Trophoblast cell (in vitro differentiated cells and primary cell): ENCODE measurements at regions not wholly inside any gene's neighbourhood (a gene's known extent, or its start where the extent isn't known, plus 50 kb on each side); places are given as distances from the start of the nearest gene placed in this dataset.
"Not testable (repeated sequence)": the region's sequence is repeated elsewhere in the genome, so short reads cannot be mapped to it uniquely, and the experiment has no call there.

ENCODE experiments used
- DNase-seq, 2 donors: peaks; one replicate each; pipeline ENCODE4 v3.0.0-alpha.2; 2016
- H2AFZ ChIP-seq: 2 replicates; pipeline ENCODE4 v1.6.1; 2013; ENCODE audit warnings: low read length, moderate library complexity, mild to moderate bottlenecking; ENCODE audit not compliant: insufficient read depth, poor library complexity
- H2AK5ac ChIP-seq: 2 replicates; pipeline ENCODE4 v1.6.1; 2013; ENCODE audit warnings: mild to moderate bottlenecking, low read length
- H2BK120ac ChIP-seq: 2 replicates; pipeline ENCODE4 v1.6.1; 2013; ENCODE audit warnings: low read length, mild to moderate bottlenecking, moderate library complexity; ENCODE audit not compliant: insufficient read depth, poor library complexity
- H2BK12ac ChIP-seq: 2 replicates; pipeline ENCODE4 v1.6.1; 2013; ENCODE audit warnings: mild to moderate bottlenecking, low read length, moderate library complexity
- H2BK5ac ChIP-seq: 2 replicates; pipeline ENCODE4 v1.6.1; 2013; ENCODE audit warnings: low read length, low read depth, moderate library complexity, mild to moderate bottlenecking; ENCODE audit not compliant: poor library complexity
- H3K14ac ChIP-seq: 2 replicates; pipeline ENCODE4 v1.6.1; 2013; ENCODE audit warnings: mild to moderate bottlenecking, low read length
- H3K18ac ChIP-seq: 2 replicates; pipeline ENCODE4 v1.6.1; 2013; ENCODE audit warnings: mild to moderate bottlenecking, low read length
- H3K23ac ChIP-seq: 2 replicates; pipeline ENCODE4 v1.6.1; 2013; ENCODE audit warnings: low read length
- H3K27ac ChIP-seq: 2 replicates; pipeline ENCODE4 v1.5.1; 2013; ENCODE audit warnings: low read depth, mild to moderate bottlenecking, inconsistent platforms, low read length, moderate library complexity
- H3K27me3 ChIP-seq: 2 replicates; pipeline ENCODE4 v1.6.1; 2013; ENCODE audit warnings: inconsistent platforms, mild to moderate bottlenecking, low read length, moderate library complexity; ENCODE audit not compliant: insufficient read depth
- H3K36me3 ChIP-seq, 2 experiments: 1 replicate in 1 of 2; 2 replicates in 1 of 2; pipeline ENCODE4 v1.6.1; 2013; ENCODE audit warnings: low read length in 2 of 2, mild to moderate bottlenecking in 2 of 2, moderate library complexity in 1 of 2; ENCODE audit not compliant: insufficient read depth in 2 of 2, control insufficient read depth in 1 of 2
- H3K4ac ChIP-seq: 2 replicates; pipeline ENCODE4 v1.6.1; 2013; ENCODE audit warnings: low read depth, mild to moderate bottlenecking, low read length, moderate library complexity
- H3K4me1 ChIP-seq, 2 experiments: 1 replicate in 1 of 2; 2 replicates in 1 of 2; pipeline ENCODE4 v1.6.1; 2013; ENCODE audit warnings: low read length in 2 of 2, mild to moderate bottlenecking in 2 of 2, moderate library complexity in 1 of 2; ENCODE audit not compliant: insufficient read depth in 2 of 2, control insufficient read depth in 1 of 2
- H3K4me2 ChIP-seq: 2 replicates; pipeline ENCODE4 v1.6.1; 2013; ENCODE audit warnings: inconsistent platforms, mild to moderate bottlenecking, low read length, moderate library complexity
- H3K4me3 ChIP-seq: 2 replicates; pipeline ENCODE4 v1.5.1; 2013; ENCODE audit warnings: mild to moderate bottlenecking, low read depth, low read length, inconsistent platforms
- H3K79me1 ChIP-seq: one replicate; pipeline ENCODE4 v1.6.1; 2013; ENCODE audit warnings: low read length
- H3K79me2 ChIP-seq: 2 replicates; pipeline ENCODE4 v1.6.1; 2013; ENCODE audit warnings: low read length, mild to moderate bottlenecking; ENCODE audit not compliant: control insufficient read depth, insufficient read depth, poor library complexity
- H3K9ac ChIP-seq: 2 replicates; pipeline ENCODE4 v1.6.1; 2013; ENCODE audit warnings: mild to moderate bottlenecking, low read length
- H3K9me3 ChIP-seq: 2 replicates; pipeline ENCODE4 v1.6.1; 2013; ENCODE audit warnings: low read depth, mild to moderate bottlenecking, control low read depth, inconsistent platforms, low read length; ENCODE audit not compliant: insufficient read depth
- H4K12ac ChIP-seq: 2 replicates; pipeline ENCODE4 v1.6.1; 2013; ENCODE audit warnings: low read depth, mild to moderate bottlenecking, low read length, moderate library complexity
- H4K8ac ChIP-seq: 2 replicates; pipeline ENCODE4 v1.6.1; 2013; ENCODE audit warnings: low read depth, mild to moderate bottlenecking, low read length, moderate library complexity
- H4K91ac ChIP-seq: one replicate; pipeline ENCODE4 v1.6.1; 2013; ENCODE audit warnings: low read depth, mild to moderate bottlenecking, low read length, moderate library complexity
- WGBS: extraction: QIAGEN DNeasy Blood & Tissue Kit; methylation state at CpG from one replicate; pipeline ENCODE4 v1.1.7; 2013; ENCODE audit warnings: missing lambda C conversion rate; ENCODE audit not compliant: insufficient read length, insufficient coverage; ENCODE audit errors: extremely low coverage; 5-methylcytosine and 5-hydroxymethylcytosine counted together

DNA sequence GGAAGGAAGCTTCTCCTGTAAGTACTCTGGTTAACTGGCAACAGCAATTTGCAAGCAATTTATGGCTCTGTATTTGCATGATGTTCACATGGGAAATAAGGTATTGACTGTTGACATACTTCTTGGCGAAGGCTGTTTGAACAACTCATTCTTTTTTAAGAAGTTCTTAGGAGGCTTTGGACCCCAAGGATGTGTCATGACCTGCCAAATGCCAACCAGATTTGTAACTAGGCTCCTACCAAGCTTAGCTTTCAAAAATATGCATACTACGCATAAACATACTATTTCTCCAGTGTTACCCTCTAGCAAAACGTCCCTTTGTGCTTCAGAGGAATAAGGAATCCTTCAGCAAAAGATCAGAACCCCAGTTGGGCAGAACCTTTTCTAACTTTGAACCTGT, 165.2 kb upstream of the MSX2 start:
- Histone ChIP-seq H3K79me1 (peaks cover 3% of the 10 kb centered on the region), H2AK5ac (no peak overlapping the region), H3K4me1 (peaks cover 3 to 10% of the 10 kb centered on the region in 2 experiments), H2BK5ac (no peak overlapping the region), H4K91ac (no peak overlapping the region), H3K18ac (no peak overlapping the region), H2AFZ (no peak overlapping the region), H3K4ac (no peak overlapping the region), H4K8ac (no peak overlapping the region), H4K12ac (no peak overlapping the region), H3K4me2 (no peak overlapping the region), H3K79me2 (no peaks in the 10 kb centered on the region), H3K9me3 (no peaks in the 10 kb centered on the region), H3K27ac (no peak overlapping the region), H3K14ac (no peak overlapping the region), H3K9ac (no peak overlapping the region), H2BK12ac (no peak overlapping the region), H3K4me3 (no peak overlapping the region), H3K23ac (no peak overlapping the region), H2BK120ac (no peak overlapping the region), H3K27me3 (no peaks in the 10 kb centered on the region), H3K36me3 (no peaks in the 10 kb centered on the region)
- peak; percentile 77 to 90 for DNase-seq
- no CpG with 5 or more reads among the region's 3 CpGs for WGBS

DNA sequence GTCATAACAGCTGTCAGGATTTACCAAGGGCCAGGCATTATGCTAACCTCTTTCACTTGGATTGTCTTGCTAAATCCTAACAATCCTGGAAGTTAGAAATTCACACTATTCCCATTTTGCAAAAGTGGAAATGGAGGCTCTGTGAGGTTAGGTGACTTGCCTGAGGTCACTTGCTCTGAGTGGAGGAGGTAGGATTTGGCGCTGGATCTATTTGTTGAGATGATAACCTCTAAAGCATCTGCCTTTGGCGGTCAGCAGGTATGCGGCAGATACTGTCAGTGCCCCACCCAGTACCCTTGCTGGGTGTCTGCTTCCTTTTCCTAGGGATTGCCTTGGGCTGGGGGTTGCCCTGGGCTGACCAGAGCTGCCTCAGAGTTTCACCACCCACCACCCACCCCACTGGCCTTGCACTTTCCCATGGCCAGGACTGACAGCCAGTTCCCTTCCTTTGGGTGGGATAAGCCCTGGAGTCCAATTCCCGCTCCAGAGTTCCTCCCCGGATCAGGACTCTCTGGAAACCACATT, 164.8 kb upstream of the MSX2 start:
- Histone ChIP-seq H2BK12ac (peak overlapping the region; percentile 63), H3K79me2 (no peaks in the 10 kb centered on the region), H3K79me1 (peaks cover 3% of the 10 kb centered on the region), H2AK5ac (no peak overlapping the region), H2BK5ac (no peak overlapping the region), H4K12ac (no peak overlapping the region), H4K91ac (no peak overlapping the region), H3K23ac (no peak overlapping the region), H3K18ac (no peak overlapping the region), H3K27ac (no peak overlapping the region), H3K4me1 (peaks cover 3 to 10% of the 10 kb centered on the region in 2 experiments), H3K4ac (no peak overlapping the region), H2BK120ac (peak overlapping the region; percentile 12), H3K14ac (no peak overlapping the region), H4K8ac (peak overlapping the region; percentile 21), H3K4me3 (no peak overlapping the region), H3K36me3 (no peaks in the 10 kb centered on the region), H3K4me2 (no peak overlapping the region), H2AFZ (no peak overlapping the region), H3K9ac (no peak overlapping the region), H3K27me3 (no peaks in the 10 kb centered on the region), H3K9me3 (no peaks in the 10 kb centered on the region)
- peak; percentile 67 to 77 for DNase-seq
- WGBS = no CpG with 5 or more reads among the region's 5 CpGs

DNA sequence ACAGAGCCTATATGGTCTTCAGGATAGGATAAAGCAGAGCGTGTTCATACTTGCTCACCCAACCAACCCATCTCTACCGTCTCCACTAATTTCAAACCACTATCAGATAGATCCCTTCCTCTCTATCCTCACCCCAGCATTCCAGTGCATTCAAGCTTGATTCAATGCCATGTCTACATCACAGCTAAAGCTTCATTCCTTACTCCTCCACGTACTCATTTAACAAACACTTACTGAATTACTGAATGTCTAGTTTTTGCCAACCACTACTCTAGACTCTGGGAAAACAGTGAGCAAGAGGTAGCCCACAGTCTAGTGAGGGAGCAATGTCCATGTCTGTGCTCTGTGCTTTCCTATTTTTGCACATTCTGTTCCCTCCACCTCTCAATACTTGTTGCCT, 163.5 kb upstream of the MSX2 start:
- Histone ChIP-seq H2BK5ac (no peak overlapping the region), H3K4me3 (no peak overlapping the region), H3K79me1 (peaks cover 6% of the 10 kb centered on the region), H3K9ac (no peak overlapping the region), H3K4me2 (no peak overlapping the region), H3K14ac (no peak overlapping the region), H3K79me2 (no peaks in the 10 kb centered on the region), H3K9me3 (no peaks in the 10 kb centered on the region), H3K4me1 (peaks cover 3 to 10% of the 10 kb centered on the region in 2 experiments), H4K91ac (no peak overlapping the region), H4K12ac (no peak overlapping the region), H3K23ac (no peak overlapping the region), H3K27me3 (no peaks in the 10 kb centered on the region), H3K18ac (no peak overlapping the region), H2BK120ac (no peak overlapping the region), H4K8ac (no peak overlapping the region), H2AK5ac (no peak overlapping the region), H2AFZ (no peak overlapping the region), H3K4ac (no peak overlapping the region), H3K36me3 (no peaks in the 10 kb centered on the region), H3K27ac (no peak overlapping the region), H2BK12ac (no peak overlapping the region)
- WGBS = 100% methylated on average over 1 of the region's 3 CpGs
- DNase-seq = no peak

DNA sequence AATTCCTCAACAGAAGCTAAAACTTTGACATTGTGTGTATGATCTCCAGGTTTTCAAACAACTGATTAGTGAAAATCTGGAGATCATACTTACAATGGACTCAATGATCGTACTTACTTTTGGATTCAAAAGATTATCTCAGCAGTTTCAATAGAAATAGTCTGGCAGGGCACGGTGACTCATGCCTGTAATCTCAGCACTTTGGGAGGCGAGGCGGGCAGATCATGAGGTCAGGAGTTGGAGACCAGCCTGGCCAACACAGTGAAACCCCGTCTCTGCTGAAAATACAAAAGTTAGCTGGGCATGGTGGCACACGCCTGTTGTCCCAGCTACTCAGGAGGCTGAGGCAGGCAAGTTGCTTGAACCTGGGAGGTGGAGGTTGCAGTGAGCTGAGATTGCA, 161.3 kb upstream of the MSX2 start:
- not testable (repeated sequence) for H3K4me2 ChIP-seq, H3K36me3 ChIP-seq, H2BK5ac ChIP-seq, H2AFZ ChIP-seq, H3K23ac ChIP-seq, H2BK12ac ChIP-seq, H3K79me1 ChIP-seq, H4K12ac ChIP-seq, H4K91ac ChIP-seq, H3K4ac ChIP-seq, H3K27ac ChIP-seq, H3K18ac ChIP-seq, H3K79me2 ChIP-seq, H3K4me3 ChIP-seq, H3K27me3 ChIP-seq, H2BK120ac ChIP-seq, H3K14ac ChIP-seq, H4K8ac ChIP-seq, H3K9me3 ChIP-seq, H2AK5ac ChIP-seq, H3K9ac ChIP-seq
- DNase-seq = peak in 1 of 2 donors; percentile 32
- H3K4me1 ChIP-seq = peaks cover 3 to 12% of the 10 kb centered on the region in 2 experiments
- no CpG with 5 or more reads among the region's 6 CpGs for WGBS
